ENCODE measurements at regions not wholly inside any gene's neighbourhood (a gene's known extent, or its start where the extent isn't known, plus 50 kb on each side); places are given as distances from the start of the nearest gene placed in this dataset.

- TF ChIP-seq, protein P1, sequence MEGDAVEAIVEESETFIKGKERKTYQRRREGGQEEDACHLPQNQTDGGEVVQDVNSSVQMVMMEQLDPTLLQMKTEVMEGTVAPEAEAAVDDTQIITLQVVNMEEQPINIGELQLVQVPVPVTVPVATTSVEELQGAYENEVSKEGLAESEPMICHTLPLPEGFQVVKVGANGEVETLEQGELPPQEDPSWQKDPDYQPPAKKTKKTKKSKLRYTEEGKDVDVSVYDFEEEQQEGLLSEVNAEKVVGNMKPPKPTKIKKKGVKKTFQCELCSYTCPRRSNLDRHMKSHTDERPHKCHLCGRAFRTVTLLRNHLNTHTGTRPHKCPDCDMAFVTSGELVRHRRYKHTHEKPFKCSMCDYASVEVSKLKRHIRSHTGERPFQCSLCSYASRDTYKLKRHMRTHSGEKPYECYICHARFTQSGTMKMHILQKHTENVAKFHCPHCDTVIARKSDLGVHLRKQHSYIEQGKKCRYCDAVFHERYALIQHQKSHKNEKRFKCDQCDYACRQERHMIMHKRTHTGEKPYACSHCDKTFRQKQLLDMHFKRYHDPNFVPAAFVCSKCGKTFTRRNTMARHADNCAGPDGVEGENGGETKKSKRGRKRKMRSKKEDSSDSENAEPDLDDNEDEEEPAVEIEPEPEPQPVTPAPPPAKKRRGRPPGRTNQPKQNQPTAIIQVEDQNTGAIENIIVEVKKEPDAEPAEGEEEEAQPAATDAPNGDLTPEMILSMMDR (IDR thresholded peaks at IDR 0.05; ENCODE audit: insufficient read depth, low read length, poor library complexity, severe bottlenecking) = no peak
- H3K36me3 ChIP-seq (ENCODE audit: control insufficient read depth, insufficient read depth, low read length) = no peaks in the 10 kb centered on the region
- no peak overlapping the region for H3K4me3 ChIP-seq (replicated peaks; ENCODE audit: low read depth, low read length)
- H3K27me3 ChIP-seq (replicated peaks; ENCODE audit: control insufficient read depth, insufficient read depth, low read length) = no peaks in the 10 kb centered on the region
- no peak for DNase-seq (ENCODE audit: extremely low read depth, insufficient read length)
Observed at GRCh38 chr18:29154758-29155725, 978.1 kb upstream of the CDH2 start.

GRCh38 chr18:29154196-29154757 lies 977.3 kb upstream of the CDH2 start:
- DNase-seq (ENCODE audit: extremely low read depth, insufficient read length) = no peak
- Histone ChIP-seq H3K4me3 (replicated peaks; ENCODE audit: low read depth, low read length) (no peak overlapping the region), H3K36me3 (ENCODE audit: control insufficient read depth, insufficient read depth, low read length) (no peaks in the 10 kb centered on the region), H3K27me3 (replicated peaks; ENCODE audit: control insufficient read depth, insufficient read depth, low read length) (no peaks in the 10 kb centered on the region)
- TF ChIP-seq, protein P1 (IDR thresholded peaks at IDR 0.05; ENCODE audit: insufficient read depth, low read length, poor library complexity, severe bottlenecking) = no peak

DNA sequence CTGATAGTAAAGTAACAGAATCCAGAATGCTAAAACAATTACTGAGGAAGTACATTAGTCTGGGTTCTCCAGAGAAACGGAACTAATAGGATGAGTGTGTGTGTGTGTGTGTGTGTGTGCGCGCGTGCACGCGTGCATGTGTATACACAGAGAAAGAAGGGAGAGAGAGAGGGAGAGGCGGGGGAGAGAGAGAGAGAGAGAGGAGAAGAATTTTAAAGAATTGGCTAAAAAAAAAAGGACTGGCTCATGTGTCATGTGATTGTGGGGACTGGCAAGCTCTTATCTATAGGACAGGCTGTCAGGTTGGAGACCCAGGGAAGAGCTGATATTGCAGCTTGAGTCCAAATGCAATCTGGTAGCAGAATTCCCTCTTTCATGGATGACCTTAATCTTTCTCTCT lies 976.2 kb upstream of the CDH2 start:
- TF ChIP-seq, protein P1 (IDR thresholded peaks at IDR 0.05; ENCODE audit: insufficient read depth, low read length, poor library complexity, severe bottlenecking) = no peak
- Histone ChIP-seq H3K36me3 (ENCODE audit: control insufficient read depth, insufficient read depth, low read length) (no peaks in the 10 kb centered on the region), H3K27me3 (replicated peaks; ENCODE audit: control insufficient read depth, insufficient read depth, low read length) (no peaks in the 10 kb centered on the region), H3K4me3 (replicated peaks; ENCODE audit: low read depth, low read length) (no peak overlapping the region)
- DNase-seq (ENCODE audit: extremely low read depth, insufficient read length) = no peak

DNA sequence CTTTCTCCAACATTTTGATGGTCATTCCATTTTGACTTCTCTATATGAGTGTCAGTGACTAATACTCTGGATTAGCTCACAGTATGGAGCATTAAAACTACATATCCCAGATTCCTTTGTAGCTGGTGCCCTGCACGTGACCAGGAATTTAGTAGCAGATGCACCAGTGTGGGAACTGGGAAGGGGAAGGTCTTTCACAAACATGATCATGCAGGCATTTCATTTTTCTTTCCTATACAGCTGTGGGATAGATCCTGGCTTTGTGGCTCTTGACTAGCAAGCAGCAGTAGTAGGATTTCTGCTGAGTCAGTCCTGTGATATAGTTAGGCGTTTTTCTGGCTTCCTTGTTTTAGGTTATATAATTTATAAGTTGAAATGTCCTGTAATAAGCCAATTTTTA lies 971.0 kb upstream of the CDH2 start:
- no peak for DNase-seq (ENCODE audit: extremely low read depth, insufficient read length)
- TF ChIP-seq, protein P1 (IDR thresholded peaks at IDR 0.05; ENCODE audit: insufficient read depth, low read length, poor library complexity, severe bottlenecking) = no peak
- Histone ChIP-seq H3K36me3 (ENCODE audit: control insufficient read depth, insufficient read depth, low read length) (no peaks in the 10 kb centered on the region), H3K27me3 (replicated peaks; ENCODE audit: control insufficient read depth, insufficient read depth, low read length) (no peaks in the 10 kb centered on the region), H3K4me3 (replicated peaks; ENCODE audit: low read depth, low read length) (no peak overlapping the region)

DNA sequence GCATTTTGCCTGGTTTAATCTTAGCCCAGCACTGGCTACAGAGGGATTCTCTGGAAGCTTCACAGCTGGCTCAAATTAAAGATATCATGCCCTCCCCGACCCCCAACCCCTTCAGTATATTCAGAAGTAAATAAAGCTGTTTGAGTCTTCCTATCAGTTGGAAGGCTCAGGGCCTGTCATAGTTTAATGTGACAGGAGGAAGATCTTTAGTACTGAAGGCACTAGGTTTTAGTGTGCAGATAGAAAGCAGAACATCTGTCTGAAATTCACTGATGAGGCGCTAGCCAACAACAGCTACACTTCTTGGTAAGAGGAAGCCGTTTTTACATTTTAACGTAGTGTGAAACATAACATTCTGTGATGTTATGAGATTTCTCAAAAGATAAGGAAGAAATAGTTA lies 969.1 kb upstream of the CDH2 start:
- H3K36me3 ChIP-seq (ENCODE audit: control insufficient read depth, insufficient read depth, low read length) = no peaks in the 10 kb centered on the region

More for the DNA sequence above, 969.1 kb upstream of the CDH2 start:
- DNase-seq (ENCODE audit: extremely low read depth, insufficient read length) = no peak
- H3K4me3 ChIP-seq (replicated peaks; ENCODE audit: low read depth, low read length) = no peak overlapping the region
- no peaks in the 10 kb centered on the region for H3K27me3 ChIP-seq (replicated peaks; ENCODE audit: control insufficient read depth, insufficient read depth, low read length)
- TF ChIP-seq, protein P1 (IDR thresholded peaks at IDR 0.05; ENCODE audit: insufficient read depth, low read length, poor library complexity, severe bottlenecking) = no peak
